ENCODE measurements at regions not wholly inside any gene's neighbourhood (a gene's known extent, or its start where the extent isn't known, plus 50 kb on each side); places are given as distances from the start of the nearest gene placed in this dataset.

- Histone ChIP-seq H3K9me3 (peaks cover 4% of the 10 kb centered on the region), H3K27ac (ENCODE audit: low read depth in 2 of 2, low read length in 1 of 2) (no peak overlapping the region), H3F3A (replicated peaks; ENCODE audit: insufficient read depth) (no peaks in the 10 kb centered on the region), H3K9ac (no peak overlapping the region), H2AFZ (ENCODE audit: low read depth) (no peak overlapping the region), H3K36me3 (replicated peaks in 1 of 2; ENCODE audit: control insufficient read depth in 1 of 2, insufficient read depth in 2 of 2, low read length in 1 of 2) (no peaks in the 10 kb centered on the region), H3K4me1 (ENCODE audit: control insufficient read depth in 1 of 2, insufficient read depth in 2 of 2, low read depth in 1 of 2, low read length in 1 of 2) (no peaks in the 10 kb centered on the region), H3K4me3 (ENCODE audit: low read depth in 2 of 2, low read length in 1 of 2) (no peak overlapping the region), H3K9me2 (no peaks in the 10 kb centered on the region), H3K79me2 (ENCODE audit: insufficient read depth) (no peaks in the 10 kb centered on the region), H3K27me3 (ENCODE audit: insufficient read depth) (no peaks in the 10 kb centered on the region), H4K20me1 (ENCODE audit: insufficient read depth) (no peaks in the 10 kb centered on the region), H3K4me2 (no peak overlapping the region)
- 61% methylated on average over 1 of the region's 1 CpG for WGBS (ENCODE audit: low lambda C conversion rate)
- ChIA-PET CTCF (no interaction called here), POLR2A (no interaction called here)
- no peak for DNase-seq
- TF ChIP-seq POLR2AphosphoS5 (IDR thresholded peaks at IDR 0.05; ENCODE audit: low read depth, low read length) (no peak), ELF1 (IDR thresholded peaks at IDR 0.05) (no peak)
Measured at GRCh38 chr12:88918161-88918560, 337.9 kb upstream of the KITLG start.

DNA sequence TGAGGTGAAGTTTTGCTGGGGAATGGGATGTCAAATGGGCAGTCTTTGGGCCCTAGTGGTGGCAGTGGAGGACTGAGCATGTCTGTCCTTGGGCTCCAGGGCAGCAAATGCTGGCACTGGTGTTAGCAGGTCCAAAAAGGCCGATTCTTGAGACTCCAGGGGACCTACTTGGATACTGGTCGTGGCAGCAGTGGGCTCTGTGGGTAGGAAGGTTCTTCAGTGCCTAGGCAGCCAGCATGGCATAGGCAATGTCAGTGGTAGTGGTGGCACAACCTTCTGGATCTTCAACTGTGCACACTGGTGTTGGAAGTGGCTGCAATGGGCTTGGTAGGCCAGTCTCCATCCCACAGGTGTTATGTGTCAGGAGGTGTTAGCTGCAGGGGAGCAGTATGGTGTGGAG, 334.7 kb upstream of the KITLG start:
- H3K79me2 ChIP-seq (ENCODE audit: insufficient read depth) = no peaks in the 10 kb centered on the region
- H3K9me2 ChIP-seq = no peaks in the 10 kb centered on the region
- no peaks in the 10 kb centered on the region for H4K20me1 ChIP-seq (ENCODE audit: insufficient read depth)
- H3F3A ChIP-seq (replicated peaks; ENCODE audit: insufficient read depth) = no peaks in the 10 kb centered on the region
- ChIA-PET POLR2A (no interaction called here), CTCF (no interaction called here)
- 7% methylated on average over 2 of the region's 2 CpGs for WGBS (ENCODE audit: low lambda C conversion rate)
- no peak overlapping the region for H3K9ac ChIP-seq
- H3K27ac ChIP-seq (ENCODE audit: low read depth in 2 of 2, low read length in 1 of 2) = no peak overlapping the region
- H3K36me3 ChIP-seq (replicated peaks in 1 of 2; ENCODE audit: control insufficient read depth in 1 of 2, insufficient read depth in 2 of 2, low read length in 1 of 2) = no peaks in the 10 kb centered on the region
- no peaks in the 10 kb centered on the region for H3K27me3 ChIP-seq (ENCODE audit: insufficient read depth)
- H3K4me2 ChIP-seq = no peak overlapping the region
- peaks cover 7% of the 10 kb centered on the region for H3K9me3 ChIP-seq
- no peak for TF ChIP-seq TCF12 (IDR thresholded peaks at IDR 0.05)
- TF ChIP-seq JUND (IDR thresholded peaks at IDR 0.05) = no peak
- no peak for TF ChIP-seq EP300 (IDR thresholded peaks at IDR 0.05; ENCODE audit: borderline replicate concordance in 1 of 2, low read depth in 1 of 2, low read length in 1 of 2)
- TF ChIP-seq MAX (IDR thresholded peaks at IDR 0.05; ENCODE audit: low read depth) = no peak
- H3K4me1 ChIP-seq (ENCODE audit: control insufficient read depth in 1 of 2, insufficient read depth in 2 of 2, low read depth in 1 of 2, low read length in 1 of 2) = no peaks in the 10 kb centered on the region
- no peak overlapping the region for H3K4me3 ChIP-seq (ENCODE audit: low read depth in 2 of 2, low read length in 1 of 2)
- no peak for DNase-seq
- H2AFZ ChIP-seq (ENCODE audit: low read depth) = no peak overlapping the region

- Histone ChIP-seq H4K20me1 (ENCODE audit: insufficient read depth) (no peaks in the 10 kb centered on the region), H3K9me3 (peaks cover 7% of the 10 kb centered on the region), H3K4me1 (ENCODE audit: control insufficient read depth in 1 of 2, insufficient read depth in 2 of 2, low read depth in 1 of 2, low read length in 1 of 2) (no peaks in the 10 kb centered on the region), H3K4me2 (no peak overlapping the region), H3K27ac (ENCODE audit: low read depth in 2 of 2, low read length in 1 of 2) (no peak overlapping the region), H3K27me3 (ENCODE audit: insufficient read depth) (no peaks in the 10 kb centered on the region), H3K9me2 (no peaks in the 10 kb centered on the region), H3K36me3 (replicated peaks in 1 of 2; ENCODE audit: control insufficient read depth in 1 of 2, insufficient read depth in 2 of 2, low read length in 1 of 2) (no peaks in the 10 kb centered on the region), H3K4me3 (ENCODE audit: low read depth in 2 of 2, low read length in 1 of 2) (no peak overlapping the region), H3F3A (replicated peaks; ENCODE audit: insufficient read depth) (no peaks in the 10 kb centered on the region), H3K9ac (no peak overlapping the region), H3K79me2 (ENCODE audit: insufficient read depth) (no peaks in the 10 kb centered on the region), H2AFZ (ENCODE audit: low read depth) (no peak overlapping the region)
- CTCF ChIA-PET = no interaction called here
- POLR2A ChIA-PET = no interaction called here
- no peak for DNase-seq
- WGBS (ENCODE audit: low lambda C conversion rate) = 39% methylated on average over 2 of the region's 2 CpGs
- TF ChIP-seq FOSL2 (IDR thresholded peaks at IDR 0.05; ENCODE audit: borderline replicate concordance, low read depth) (no peak), FOXJ3 (CRISPR knock-in tag; IDR thresholded peaks at IDR 0.05) (no peak), ZBTB33 (IDR thresholded peaks at IDR 0.05; ENCODE audit: borderline replicate concordance, low read depth) (no peak), EP300 (IDR thresholded peaks at IDR 0.05; ENCODE audit: borderline replicate concordance in 1 of 2, low read depth in 1 of 2, low read length in 1 of 2) (no peak), TAF1 (IDR thresholded peaks at IDR 0.05; ENCODE audit: borderline replicate concordance, low read depth, low read length) (no peak), MAX (IDR thresholded peaks at IDR 0.05; ENCODE audit: low read depth) (no peak), RCOR1 (IDR thresholded peaks at IDR 0.05; ENCODE audit: low read length) (no peak), PBX3 (IDR thresholded peaks at IDR 0.05) (no peak), RAD21 (IDR thresholded peaks at IDR 0.05; ENCODE audit: low read length) (no peak), MXI1 (IDR thresholded peaks at IDR 0.05; ENCODE audit: low read depth, low read length) (no peak), IRF3 (IDR thresholded peaks at IDR 0.05; ENCODE audit: low read depth, low read length) (no peak)
Measured at GRCh38 chr12:88909510-88909909, 329.2 kb upstream of the KITLG start.
